Osteocyte (in vitro differentiated cells): ENCODE measurements at regions not wholly inside any gene's neighbourhood (a gene's known extent, or its start where the extent isn't known, plus 50 kb on each side); places are given as distances from the start of the nearest gene placed in this dataset.

Experiments used
- DNase-seq: peaks from one replicate; pipeline ENCODE4 v3.0.0; 2021; ENCODE audit warnings: mixed read lengths; ENCODE audit not compliant: unreplicated experiment; ENCODE audit errors: extremely low spot score
- H3K27ac Mint-ChIP-seq: one replicate; pipeline ENCODE4 v1.8.0; 2021; ENCODE audit warnings: mild to moderate bottlenecking, mixed read lengths; ENCODE audit not compliant: unreplicated experiment
- H3K27me3 Mint-ChIP-seq: one replicate; pipeline ENCODE4 v1.8.0; 2021; ENCODE audit warnings: mixed read lengths; ENCODE audit not compliant: unreplicated experiment
- H3K36me3 Mint-ChIP-seq: one replicate; pipeline ENCODE4 v1.8.0; 2021; ENCODE audit warnings: mixed read lengths; ENCODE audit not compliant: unreplicated experiment
- H3K4me1 Mint-ChIP-seq: one replicate; pipeline ENCODE4 v1.8.0; 2021; ENCODE audit warnings: mixed read lengths; ENCODE audit not compliant: unreplicated experiment
- H3K4me3 Mint-ChIP-seq: one replicate; pipeline ENCODE4 v1.8.0; 2021; ENCODE audit warnings: mild to moderate bottlenecking, moderate library complexity, mixed read lengths; ENCODE audit not compliant: unreplicated experiment
- H3K9me3 Mint-ChIP-seq: one replicate; pipeline ENCODE4 v1.8.0; 2021; ENCODE audit warnings: mixed read lengths; ENCODE audit not compliant: unreplicated experiment
- CTCF ChIP-seq: fragments of 200-600 bp; sonication (generic); IDR thresholded peaks from 2 replicates; pipeline ENCODE4 v1.5.0; 2021; ENCODE audit warnings: antibody characterized with exemption, mild to moderate bottlenecking, moderate library complexity

- H3K4me3 Mint-ChIP-seq = no peak overlapping the region
- H3K36me3 Mint-ChIP-seq = no peaks in the 10 kb centered on the region
- TF ChIP-seq CTCF = no peak
- no peaks in the 10 kb centered on the region for H3K4me1 Mint-ChIP-seq
- peaks cover 15% of the 10 kb centered on the region for H3K27me3 Mint-ChIP-seq
- DNase-seq = no peak
- H3K27ac Mint-ChIP-seq = no peak overlapping the region
- H3K9me3 Mint-ChIP-seq = no peaks in the 10 kb centered on the region
Measured at GRCh38 chr2:235390108-235390815, 103.6 kb upstream of the AGAP1 start.

GRCh38 chr2:235390816-235391194 lies 103.0 kb upstream of the AGAP1 start:
- Mint-ChIP-seq H3K9me3 (no peaks in the 10 kb centered on the region), H3K27ac (no peak overlapping the region), H3K4me1 (no peaks in the 10 kb centered on the region), H3K27me3 (peaks cover 15% of the 10 kb centered on the region), H3K4me3 (no peak overlapping the region), H3K36me3 (no peaks in the 10 kb centered on the region)
- TF ChIP-seq CTCF = no peak
- no peak for DNase-seq

GRCh38 chr2:235391921-235392615 lies 101.8 kb upstream of the AGAP1 start:
- no peak overlapping the region for H3K27ac Mint-ChIP-seq
- H3K4me3 Mint-ChIP-seq = no peak overlapping the region
- TF ChIP-seq CTCF = no peak
- no peaks in the 10 kb centered on the region for H3K36me3 Mint-ChIP-seq
- peaks cover 12% of the 10 kb centered on the region for H3K27me3 Mint-ChIP-seq
- no peaks in the 10 kb centered on the region for H3K4me1 Mint-ChIP-seq
- no peaks in the 10 kb centered on the region for H3K9me3 Mint-ChIP-seq
- no peak for DNase-seq

GRCh38 chr2:235394278-235394828 lies 99.5 kb upstream of the AGAP1 start:
- Mint-ChIP-seq H3K27ac (no peak overlapping the region), H3K36me3 (no peaks in the 10 kb centered on the region), H3K9me3 (no peaks in the 10 kb centered on the region), H3K4me3 (no peak overlapping the region), H3K4me1 (no peaks in the 10 kb centered on the region), H3K27me3 (peaks cover 9% of the 10 kb centered on the region)
- no peak for DNase-seq
- no peak for TF ChIP-seq CTCF
